GM12892 (cell line): ENCODE measurements at regions not wholly inside any gene's neighbourhood (a gene's known extent, or its start where the extent isn't known, plus 50 kb on each side); places are given as distances from the start of the nearest gene placed in this dataset.

Source experiments
- POLR2A ChIP-seq: IDR thresholded peaks from 2 replicates; pipeline ENCODE4 v1.6.1; 2011; ENCODE audit warnings: low read depth, low read length, control low read depth
- POLR2AphosphoS5 ChIP-seq: IDR thresholded peaks from 2 replicates; pipeline ENCODE4 v1.6.1; 2011; ENCODE audit warnings: low read depth, low read length, control low read depth
- TAF1 ChIP-seq: IDR thresholded peaks from 2 replicates; pipeline ENCODE4 v1.6.1; 2011; ENCODE audit warnings: low read depth, mild to moderate bottlenecking, control low read depth, low read length, borderline replicate concordance

GRCh38 chr6:9308284-9308683 is 872.9 kb upstream of the SLC35B3 start:
- TF ChIP-seq POLR2A: no peak
- TF ChIP-seq TAF1: no peak
- no peak for TF ChIP-seq POLR2AphosphoS5
